RCC 7860 (cell line): ENCODE measurements at regions not wholly inside any gene's neighbourhood (a gene's known extent, or its start where the extent isn't known, plus 50 kb on each side); places are given as distances from the start of the nearest gene placed in this dataset.
A peak's percentile ranks its signal among the peaks of the same experiment; 100 is the strongest.

Experiments used
- DNase-seq: peaks from one replicate; pipeline ENCODE4 v3.0.0-alpha.2; 2015; ENCODE audit warnings: low spot score
- FAIRE-seq: peaks from 2 replicates; lab custom pipeline; 2012; peaks lifted over from hg19 to GRCh38; lab: Jason Lieb, UNC

DNA sequence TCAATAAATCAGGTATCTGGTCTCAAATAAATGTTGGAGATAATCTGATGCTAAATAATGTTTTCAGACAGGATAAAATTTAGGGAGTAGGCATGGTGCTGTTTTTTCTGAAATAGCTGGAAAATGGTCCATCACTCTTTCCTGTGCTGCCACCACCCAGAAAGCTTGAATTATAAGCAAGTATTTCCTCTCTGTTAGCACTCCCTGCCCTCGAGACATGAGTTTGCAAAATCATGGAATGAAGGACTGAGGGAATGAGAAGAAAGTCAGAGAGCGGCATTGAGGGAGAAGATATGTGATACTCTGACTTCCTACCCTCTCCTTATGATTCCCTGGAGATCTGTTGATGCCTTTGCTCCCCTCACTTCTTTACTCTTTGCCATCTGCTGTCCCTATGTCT lies 1095.7 kb downstream of the IGSF11 start:
- DNase-seq (no peak), FAIRE-seq (no peak)

DNA sequence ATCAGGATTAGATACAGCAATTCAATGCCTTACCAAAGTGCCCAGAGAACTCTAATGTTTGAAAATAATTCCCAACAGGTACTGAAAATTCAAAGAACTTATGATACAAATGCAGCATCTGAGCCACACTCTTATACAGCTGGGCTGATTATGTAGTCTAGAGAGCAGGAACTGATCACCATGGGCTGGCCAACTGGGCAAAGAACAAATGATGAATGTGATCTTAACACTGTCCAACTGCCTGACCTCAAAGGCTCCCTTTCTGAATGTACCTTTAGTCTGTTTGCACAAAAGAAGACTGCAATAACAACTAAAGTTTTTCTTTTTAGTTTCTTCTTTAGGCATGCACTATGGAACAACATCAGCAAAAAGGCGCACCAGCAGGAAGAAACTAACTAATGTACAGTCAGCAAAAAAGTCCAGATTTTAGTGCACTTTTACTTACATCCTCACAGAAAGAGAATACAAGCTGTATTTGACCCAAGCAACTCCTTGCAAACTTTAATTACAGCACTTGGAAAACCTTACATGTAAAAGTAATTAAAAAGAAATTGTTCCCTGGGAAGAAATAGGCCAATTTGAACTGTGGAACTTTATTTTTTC lies 1095.1 kb downstream of the IGSF11 start:
- FAIRE-seq = no peak
- no peak for DNase-seq

DNA sequence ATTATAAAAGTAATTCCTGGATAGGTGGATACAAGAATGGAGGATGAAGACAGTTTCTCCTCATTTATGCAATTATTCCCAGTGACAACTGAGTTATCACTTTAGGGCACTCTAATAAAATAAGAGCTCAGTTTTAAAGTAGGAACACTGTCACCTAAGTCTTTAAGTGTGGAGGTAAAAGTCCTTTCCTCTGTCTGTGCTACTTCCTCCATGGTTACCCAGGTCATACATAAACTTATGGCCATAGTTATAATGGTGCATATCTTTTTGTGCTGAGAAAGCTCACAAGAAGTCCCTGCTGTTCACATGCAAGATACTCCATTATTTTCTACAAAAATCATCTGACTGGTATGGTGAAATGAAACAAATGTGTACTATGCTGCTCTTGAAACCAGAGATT lies 1093.6 kb downstream of the IGSF11 start:
- DNase-seq (no peak), FAIRE-seq (no peak)

DNA sequence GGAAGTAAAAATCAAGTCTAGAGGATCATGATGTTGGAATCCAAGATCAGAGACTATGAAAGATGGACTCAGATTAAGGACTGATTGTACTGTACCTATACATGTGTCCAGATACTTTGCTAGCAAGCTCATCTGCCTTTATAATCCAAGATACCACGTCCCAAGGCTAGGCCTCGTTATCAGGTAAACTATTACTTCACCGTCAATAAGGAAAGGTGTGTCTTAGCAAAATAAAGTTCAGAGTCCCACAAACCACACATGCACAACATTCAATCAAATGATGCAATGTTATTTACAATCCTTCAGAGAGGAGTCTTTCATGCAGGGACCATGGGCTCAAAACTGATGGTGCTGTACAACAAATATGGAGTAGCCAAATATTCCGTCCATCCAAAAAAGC lies 1092.9 kb downstream of the IGSF11 start:
- no peak for FAIRE-seq
- no peak for DNase-seq

DNA sequence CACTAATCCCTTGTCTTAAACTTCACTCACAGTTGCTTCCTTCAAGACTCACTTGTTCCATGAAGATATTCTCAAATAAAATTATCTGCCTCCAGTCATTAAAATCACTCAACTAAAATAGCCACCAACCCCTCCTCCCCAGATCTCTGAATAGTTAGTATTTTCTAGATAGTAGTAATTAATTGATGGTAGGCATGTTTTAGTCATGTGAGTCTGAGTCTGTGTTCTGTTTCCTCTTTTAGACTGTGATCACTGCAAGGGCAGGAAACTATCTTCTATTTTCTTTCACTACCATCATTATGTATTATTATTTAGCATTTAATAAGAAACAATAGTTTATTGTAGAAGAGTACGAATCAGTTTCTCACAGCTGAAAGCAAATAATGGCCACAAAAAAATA lies 1080.5 kb downstream of the IGSF11 start:
- DNase-seq = no peak
- FAIRE-seq = no peak

DNA sequence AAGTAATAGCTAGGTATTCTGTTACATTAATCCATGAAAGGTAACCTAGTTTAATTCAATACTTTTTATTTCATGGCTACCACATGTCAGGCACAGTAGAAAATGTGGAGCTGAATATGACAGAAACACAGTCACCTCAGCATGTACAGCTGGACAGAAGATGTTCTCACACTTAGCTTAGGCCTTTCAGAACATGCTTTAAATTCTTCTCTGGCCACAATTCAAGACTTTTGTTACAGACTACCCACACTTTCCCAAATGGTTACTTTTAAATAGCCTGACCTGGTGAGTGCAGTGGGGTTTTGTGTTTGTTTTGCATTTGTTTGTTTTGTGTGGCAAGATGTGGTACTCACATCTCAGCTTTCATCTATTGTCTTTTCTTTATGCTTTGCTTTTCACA lies 1079.5 kb downstream of the IGSF11 start:
- FAIRE-seq = no peak
- no peak for DNase-seq

DNA sequence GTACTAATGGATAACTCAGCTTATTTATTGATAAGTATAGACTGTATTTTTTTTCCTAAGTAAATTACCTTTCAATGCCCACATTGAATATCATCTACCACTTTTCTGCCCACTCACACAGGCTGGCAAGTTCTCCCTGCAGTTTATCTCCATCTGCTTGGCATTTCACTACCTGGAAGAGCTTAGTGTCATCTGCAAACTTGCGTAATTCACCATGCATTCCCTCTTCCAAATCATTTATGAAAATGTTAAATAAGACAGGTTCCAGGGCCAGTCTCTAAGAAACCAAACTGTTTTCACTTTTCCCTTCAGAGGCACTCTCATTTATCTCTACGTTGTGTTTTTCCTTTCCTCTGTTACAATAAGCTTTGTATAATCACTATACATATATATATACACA lies 1076.6 kb downstream of the IGSF11 start:
- DNase-seq (no peak), FAIRE-seq (no peak)

DNA sequence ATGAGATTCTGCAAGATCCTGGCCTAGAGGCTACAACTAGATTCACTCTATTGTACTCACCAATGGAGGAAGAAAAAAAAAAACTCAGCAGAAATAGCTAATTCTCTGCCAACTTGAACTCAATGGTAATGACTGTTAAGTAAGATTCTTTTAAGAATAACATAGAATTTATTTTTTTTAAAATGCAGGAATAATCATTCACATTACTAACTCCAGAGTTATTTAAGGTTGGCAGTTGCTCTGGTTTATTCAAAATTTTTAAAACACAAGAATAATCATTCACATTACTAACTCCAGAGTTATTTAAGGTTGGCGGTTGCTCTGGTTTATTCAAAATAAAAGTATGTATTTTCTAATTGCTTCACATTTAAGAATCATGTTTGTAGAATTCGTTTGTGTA lies 1071.9 kb downstream of the IGSF11 start:
- FAIRE-seq (no peak), DNase-seq (no peak)

DNA sequence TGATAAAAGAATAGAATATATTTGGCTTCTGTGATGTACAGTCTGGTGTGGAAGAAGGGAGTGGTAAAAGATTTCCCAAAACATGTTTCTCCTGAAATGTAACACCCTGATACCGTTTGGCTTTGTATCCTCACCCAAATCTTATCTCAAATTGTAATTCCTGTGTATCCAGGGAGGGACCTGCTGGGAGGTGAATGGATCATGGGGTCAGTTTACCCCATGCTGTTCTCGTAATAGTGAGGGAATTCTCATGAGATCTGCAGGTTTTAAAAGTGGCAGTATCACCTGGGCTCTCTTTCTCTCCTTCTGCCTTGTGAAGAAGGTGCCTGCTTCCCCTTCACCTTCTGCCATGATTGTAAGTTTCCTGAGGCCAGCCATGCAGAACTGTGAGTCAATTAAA lies 1070.8 kb downstream of the IGSF11 start:
- DNase-seq (no peak), FAIRE-seq (no peak)

DNA sequence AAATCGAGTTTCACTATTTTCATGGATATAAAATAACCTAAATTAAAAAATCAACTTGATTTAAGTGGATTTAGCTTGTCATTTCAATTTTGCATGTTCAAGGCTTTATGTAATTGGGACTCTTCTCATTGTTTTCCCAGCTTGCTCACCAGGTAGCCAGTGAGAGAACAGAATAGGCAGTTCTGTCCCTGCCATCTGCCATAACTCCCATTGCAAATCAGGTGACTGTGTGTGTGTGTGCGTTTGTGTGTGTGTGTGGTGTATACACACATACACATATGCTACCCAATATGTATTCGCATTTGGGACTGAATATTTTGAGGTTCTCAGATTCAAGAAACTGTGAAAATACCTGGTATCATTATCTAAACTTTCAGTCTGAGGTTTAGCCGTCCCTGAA lies 1069.8 kb downstream of the IGSF11 start:
- DNase-seq = no peak
- FAIRE-seq = no peak

DNA sequence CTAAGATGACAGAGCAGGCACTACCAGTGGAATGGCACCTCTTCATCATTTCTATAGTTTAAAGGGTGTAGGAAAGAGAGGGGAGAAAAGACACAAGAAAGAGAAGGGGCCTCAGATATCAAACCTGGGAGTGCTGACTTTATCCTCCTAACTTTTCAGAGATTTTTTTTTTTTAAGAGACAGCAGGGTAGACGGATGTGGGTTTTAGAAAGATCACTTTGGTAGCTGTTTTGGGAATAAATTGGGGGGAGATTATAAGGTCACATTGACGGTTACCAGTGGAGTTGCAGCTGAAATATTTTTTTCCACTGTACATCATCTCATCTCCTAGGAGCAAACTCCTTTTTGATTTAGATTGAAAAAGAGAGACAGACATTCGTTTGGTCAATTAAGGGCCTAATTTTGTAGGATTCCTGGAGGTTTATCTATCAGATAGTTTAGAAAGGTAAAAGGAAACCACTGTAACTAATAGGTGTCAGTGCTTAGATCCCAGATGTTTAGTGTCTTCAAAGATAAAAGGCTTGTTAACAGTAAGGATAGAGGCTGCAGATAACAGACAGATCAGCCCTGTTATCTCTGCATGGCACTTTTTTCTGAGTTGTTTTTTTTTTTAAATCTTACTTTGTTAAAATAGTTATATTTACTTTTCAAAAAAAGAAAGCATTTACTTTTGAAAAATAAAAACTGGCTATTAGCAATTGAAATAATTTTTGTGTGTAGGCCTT lies 1057.0 kb downstream of the IGSF11 start:
- no peak for DNase-seq
- FAIRE-seq = no peak

DNA sequence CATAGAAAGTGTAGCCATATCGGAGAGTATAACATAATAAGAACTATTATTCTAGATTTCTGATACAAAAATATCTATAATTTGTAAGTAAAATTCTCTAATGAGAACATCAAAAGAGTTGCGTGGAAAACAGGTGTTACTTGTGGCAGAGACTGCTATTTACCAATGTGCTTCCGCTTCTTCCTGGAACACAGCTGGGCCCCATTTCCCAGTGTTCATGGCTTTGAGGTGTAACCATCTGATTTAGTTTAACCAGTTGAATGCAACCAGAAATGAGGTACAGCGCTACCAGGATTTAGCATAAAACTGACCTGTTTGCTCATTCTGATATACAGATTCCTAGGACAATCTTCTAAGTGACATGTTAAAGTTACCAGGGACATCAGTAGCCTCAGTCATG lies 1055.2 kb downstream of the IGSF11 start:
- no peak for FAIRE-seq

DNA sequence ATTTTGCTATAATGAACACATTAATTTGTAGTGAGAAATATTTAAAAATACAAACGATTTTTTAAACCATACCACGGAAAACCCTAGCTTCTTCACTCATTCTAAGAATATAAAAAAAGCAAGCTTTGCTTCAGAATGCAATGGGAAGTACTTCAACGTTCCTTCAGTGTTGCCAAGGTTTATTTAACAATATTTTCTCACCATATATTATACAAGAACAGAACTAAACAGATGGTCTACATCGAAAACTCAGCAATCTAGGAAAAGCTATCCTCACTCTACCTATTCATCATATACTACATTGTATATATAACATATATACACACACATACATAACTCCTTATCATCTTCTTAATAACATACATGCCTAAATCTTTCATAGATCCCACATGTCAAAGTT lies 1047.4 kb downstream of the IGSF11 start:
- no peak for DNase-seq
- no peak for FAIRE-seq

More for the DNA sequence above, 1055.2 kb downstream of the IGSF11 start:
- no peak for DNase-seq

DNA sequence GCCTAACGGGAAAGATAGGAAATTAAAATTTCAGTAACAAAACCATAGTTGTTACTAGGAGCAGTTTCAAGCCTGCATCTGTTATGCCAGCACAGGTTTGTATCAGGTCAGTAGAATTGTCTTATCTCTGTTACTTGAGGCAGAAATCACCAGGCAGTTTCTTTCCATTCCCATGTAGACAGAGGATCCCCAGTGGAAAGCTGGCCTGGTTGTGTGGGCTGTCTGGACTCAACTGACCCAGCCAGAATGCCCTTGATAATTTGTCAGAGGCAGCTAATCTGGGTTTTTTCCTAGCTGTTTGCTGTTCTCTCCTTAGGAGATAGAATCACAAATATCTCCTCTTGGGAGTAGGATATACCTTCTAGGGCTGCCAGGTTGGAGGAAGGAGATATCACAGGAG lies 1044.7 kb downstream of the IGSF11 start:
- DNase-seq (no peak), FAIRE-seq (no peak)

DNA sequence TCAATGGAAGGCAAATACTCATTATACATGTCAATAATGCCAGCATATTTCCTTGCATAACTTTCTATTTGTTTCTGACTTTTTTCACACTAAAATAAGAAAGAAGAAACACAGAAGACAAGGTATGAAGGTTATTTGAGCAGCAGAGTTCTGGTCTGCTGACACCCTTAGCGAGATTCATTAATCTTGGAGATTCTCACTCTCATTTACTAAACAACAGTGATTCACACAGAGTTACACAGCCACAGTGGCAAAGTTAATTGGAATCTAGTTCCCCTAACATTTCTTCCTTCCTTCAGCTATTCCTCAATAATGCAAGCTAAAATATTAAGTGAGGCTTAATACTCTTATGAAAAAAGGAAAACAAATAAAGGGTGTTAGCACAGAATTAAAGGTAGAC lies 1044.0 kb downstream of the IGSF11 start:
- FAIRE-seq (no peak), DNase-seq (no peak)

DNA sequence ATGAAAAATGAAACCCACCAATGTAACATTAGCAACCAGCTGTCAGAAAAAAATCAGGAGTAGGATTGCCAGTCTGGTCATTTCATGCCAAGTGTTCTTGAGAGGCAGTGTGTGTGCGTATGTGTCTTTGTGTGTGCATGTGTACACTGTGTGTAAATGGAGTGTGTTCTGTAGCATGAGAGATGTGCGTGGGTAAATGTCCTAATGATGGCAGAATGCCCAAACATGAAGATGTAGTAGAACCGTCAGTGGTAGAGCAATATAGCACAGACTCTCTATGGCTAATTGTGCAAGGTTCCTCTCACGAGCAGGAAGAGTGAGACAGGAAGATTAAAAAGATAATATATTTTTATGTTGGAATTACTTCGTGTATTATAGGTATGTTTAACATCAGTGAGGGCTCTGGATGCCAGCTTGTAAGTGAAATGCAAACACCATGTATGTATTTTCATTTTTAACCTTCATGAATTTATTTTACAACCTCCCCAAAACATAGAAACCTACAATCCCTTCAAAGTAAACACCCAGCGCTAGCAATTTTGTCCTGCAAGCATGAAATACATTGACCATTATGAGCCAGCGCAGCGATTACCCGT lies 1038.7 kb downstream of the IGSF11 start:
- FAIRE-seq (no peak), DNase-seq (no peak)

DNA sequence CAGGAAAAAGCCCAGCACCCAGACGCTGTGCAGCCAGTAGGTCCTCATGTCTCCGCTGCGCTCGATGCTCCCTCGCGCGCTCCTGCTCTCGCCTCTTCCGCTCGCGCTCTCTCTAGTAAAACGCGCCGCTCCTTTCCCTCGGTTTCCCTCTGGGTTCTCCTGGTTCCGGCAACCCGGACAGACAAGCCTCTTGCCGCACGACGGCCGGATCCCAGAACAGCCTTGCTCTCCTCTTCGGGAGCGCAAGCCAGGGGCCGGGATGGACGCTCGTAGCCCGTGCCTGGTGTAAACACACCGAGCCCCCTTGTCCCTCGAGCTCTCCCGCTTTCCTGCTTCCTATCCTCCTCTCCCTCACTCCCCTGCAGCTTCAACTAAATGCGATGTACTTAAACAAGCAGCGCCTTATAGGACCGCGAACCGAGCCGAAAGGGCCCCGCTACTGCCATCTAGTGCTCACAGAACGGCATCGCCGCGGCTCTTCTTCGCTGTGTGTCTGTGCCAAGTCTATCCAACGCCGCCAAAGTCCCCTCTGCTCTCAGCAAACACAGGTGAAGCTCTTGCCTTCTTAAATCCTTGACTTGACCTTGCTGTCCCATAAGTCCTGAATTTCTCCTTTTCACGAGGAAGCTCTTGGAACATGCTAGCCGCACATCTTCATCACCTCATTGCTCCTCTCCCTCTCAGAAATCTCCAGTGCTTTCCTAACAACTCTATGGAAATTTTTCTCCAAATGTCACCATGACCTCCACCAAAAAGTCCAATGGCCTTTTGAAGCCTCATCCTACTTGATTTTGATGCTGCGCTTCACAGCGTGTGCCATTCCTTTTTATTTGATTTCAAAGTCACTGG lies 1037.2 kb downstream of the IGSF11 start:
- FAIRE-seq (no peak), DNase-seq (peak; percentile 42)

DNA sequence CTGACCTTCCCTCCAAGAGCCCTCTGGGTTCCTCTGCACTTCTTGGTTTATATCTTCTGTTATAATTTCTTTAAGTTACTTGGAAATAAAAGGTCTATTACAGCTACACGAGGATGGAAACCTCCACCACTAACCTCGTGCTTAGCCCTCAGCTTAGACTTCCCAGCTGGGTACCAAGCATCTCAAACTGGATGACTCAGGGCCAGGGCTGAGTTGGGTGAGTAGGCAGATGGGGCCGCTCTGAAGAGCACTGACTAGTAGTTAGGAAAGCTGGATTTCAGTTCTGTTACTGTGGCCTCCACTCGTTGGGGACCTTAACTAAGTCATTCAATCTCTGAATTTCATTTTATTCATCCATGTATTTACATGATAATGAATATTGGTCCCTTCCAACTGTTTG lies 1036.6 kb downstream of the IGSF11 start:
- no peak for DNase-seq
- no peak for FAIRE-seq

DNA sequence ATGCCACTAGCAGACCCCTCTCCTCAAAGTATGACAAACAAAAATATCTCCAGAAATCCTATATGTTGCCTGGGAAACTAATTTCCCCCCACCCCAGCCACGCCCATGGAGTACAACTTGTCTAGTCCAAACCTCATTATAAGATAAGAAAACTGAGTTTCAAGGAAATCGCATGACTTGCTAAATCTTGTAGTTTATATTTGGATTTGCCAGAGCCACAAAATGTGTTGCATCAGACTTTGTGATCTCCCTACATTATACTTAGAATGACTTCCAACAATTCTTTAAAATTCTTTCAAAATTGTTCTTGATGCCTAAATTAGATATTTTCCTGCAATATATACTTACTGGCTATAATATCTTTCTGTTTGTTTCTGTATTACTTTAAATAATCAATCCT lies 1034.4 kb downstream of the IGSF11 start:
- no peak for FAIRE-seq

DNA sequence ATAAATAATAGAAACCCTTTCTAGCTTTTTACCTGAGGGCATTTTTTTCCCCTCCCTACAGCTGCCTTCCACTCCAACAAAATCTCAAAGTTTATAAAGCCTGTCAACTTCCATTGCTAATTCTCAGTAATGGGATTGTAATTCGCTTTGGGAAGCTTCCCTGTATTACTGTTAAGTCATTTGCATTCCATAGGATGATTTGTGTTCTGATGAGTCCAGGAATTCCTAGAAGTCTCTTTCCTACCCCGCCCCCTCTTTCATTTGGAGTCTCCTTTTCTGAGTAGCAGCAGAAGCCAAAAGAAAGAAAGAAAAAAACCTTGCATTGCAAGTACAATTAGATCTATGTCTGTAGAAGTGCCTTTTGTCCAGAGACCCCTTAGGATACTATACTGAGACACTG lies 1033.3 kb downstream of the IGSF11 start:
- DNase-seq = no peak
- no peak for FAIRE-seq

More for the DNA sequence above, 1034.4 kb downstream of the IGSF11 start:
- DNase-seq = no peak

DNA sequence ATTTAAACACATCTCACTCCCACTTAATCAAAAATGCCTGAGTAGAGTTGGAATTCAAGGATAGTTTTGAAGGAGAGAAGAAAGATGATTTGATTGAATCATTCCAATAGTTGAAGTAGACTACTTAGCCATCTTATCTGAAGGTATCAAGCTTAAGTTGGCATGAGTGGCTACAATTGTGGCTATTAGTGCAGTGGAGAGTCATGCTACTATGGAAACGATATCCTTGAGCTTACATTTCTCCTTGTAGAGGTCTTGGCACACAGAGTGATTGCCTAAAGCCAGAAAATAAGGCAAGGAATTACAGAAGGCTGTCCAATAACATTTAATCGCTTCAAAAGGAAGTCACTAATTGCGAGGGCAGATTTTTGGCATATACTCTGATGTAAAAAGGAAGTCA lies 1022.7 kb downstream of the IGSF11 start:
- FAIRE-seq = no peak
- no peak for DNase-seq

DNA sequence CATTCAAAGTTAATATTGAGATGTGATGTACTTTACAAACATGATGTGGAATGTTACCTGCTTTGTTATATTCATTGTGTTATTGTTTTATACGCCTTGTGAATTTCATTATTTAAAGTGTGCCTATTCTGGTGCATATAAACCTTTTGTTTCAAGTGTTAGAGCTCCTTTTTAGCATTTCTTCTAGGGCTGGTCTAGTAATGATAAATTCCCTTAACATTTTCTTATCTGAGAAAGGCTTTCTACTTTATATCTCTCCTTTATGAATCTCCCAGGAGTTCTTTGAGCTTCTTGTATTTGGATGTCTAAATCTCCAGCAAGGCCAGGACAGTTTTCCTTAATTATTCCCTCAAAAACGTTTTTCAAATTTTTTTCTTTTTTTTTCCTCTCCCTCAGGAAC lies 1005.6 kb downstream of the IGSF11 start:
- DNase-seq = no peak
- no peak for FAIRE-seq
